ENCODE measurements at regions not wholly inside any gene's neighbourhood (a gene's known extent, or its start where the extent isn't known, plus 50 kb on each side); places are given as distances from the start of the nearest gene placed in this dataset.

DNA sequence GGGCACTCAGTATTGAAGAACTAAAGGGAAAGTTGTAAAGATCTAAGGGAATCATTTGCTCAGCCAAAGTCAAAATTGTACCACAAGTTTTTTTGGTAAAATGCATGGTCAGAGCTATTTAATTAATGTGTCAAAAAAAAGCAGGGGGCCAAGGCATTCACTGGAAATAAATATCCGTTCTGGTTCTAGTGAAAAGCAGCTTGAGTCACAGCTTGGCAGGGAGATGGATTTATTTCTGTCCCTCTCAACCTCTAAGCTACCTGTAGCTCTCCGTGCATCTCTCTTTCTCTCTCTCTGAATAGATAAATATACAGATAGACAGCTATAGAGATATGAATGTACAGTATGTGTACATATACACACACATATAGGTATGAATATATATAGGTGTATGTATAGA, 554.4 kb upstream of the TMEM132C start:
- Histone ChIP-seq H3K27me3 (ENCODE audit: control insufficient read depth, insufficient read depth, low read length) (no peaks in the 10 kb centered on the region), H3K4me3 (ENCODE audit: low read length) (no peak overlapping the region), H3K9ac (ENCODE audit: low read length) (no peak overlapping the region), H3K27ac (ENCODE audit: low read depth, low read length) (no peak overlapping the region), H3K4me1 (ENCODE audit: control insufficient read depth, insufficient read depth, low read length) (no peaks in the 10 kb centered on the region), H3K36me3 (ENCODE audit: control insufficient read depth, insufficient read depth, low read length) (no peaks in the 10 kb centered on the region)

DNA sequence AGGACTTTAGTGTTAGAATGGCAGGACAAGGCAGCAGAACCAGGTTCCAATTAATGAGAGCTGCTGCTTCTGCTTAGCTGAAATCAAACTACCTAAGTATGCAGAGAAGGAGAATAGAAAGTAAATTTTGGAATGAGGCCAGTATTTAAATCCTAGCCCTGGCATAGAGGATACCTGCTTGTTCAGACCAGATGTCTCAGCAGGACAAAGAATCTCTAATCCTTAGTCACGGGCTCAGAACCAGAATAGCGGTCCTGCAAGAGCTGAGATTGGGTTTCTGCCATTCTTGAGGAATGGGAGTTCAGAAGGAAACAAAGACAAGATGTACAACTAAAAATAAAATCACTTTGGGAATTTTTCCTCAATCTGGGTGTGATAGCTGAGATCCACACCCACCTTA, 550.8 kb upstream of the TMEM132C start:
- no peaks in the 10 kb centered on the region for H3K36me3 ChIP-seq (ENCODE audit: control insufficient read depth, insufficient read depth, low read length)
- H3K4me1 ChIP-seq (ENCODE audit: control insufficient read depth, insufficient read depth, low read length) = no peaks in the 10 kb centered on the region
- H3K9ac ChIP-seq (ENCODE audit: low read length) = no peak overlapping the region
- H3K4me3 ChIP-seq (ENCODE audit: low read length) = no peak overlapping the region
- no peaks in the 10 kb centered on the region for H3K27me3 ChIP-seq (ENCODE audit: control insufficient read depth, insufficient read depth, low read length)
- no peak overlapping the region for H3K27ac ChIP-seq (ENCODE audit: low read depth, low read length)

DNA sequence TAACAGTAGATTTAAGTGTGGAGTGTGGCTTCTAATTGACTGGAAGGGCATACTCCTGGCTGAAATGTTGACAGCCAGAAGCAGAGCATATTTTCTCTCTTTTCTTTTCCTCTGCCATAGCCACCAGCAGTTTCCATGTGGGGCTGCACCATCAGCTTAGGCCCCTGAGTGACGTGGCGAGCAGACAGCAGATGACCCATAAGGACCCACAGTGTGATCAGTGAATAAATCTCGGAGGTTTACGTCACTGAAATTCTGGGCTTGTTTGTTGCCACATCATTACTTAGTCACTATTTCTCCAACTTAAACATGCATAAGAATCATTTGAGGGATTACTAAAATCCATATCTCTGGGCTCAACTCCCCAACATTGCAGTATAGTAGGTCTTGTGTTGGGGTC, 549.7 kb upstream of the TMEM132C start:
- Histone ChIP-seq H3K36me3 (ENCODE audit: control insufficient read depth, insufficient read depth, low read length) (no peaks in the 10 kb centered on the region), H3K27ac (ENCODE audit: low read depth, low read length) (no peak overlapping the region), H3K4me3 (ENCODE audit: low read length) (no peak overlapping the region), H3K4me1 (ENCODE audit: control insufficient read depth, insufficient read depth, low read length) (no peaks in the 10 kb centered on the region), H3K9ac (ENCODE audit: low read length) (no peak overlapping the region), H3K27me3 (ENCODE audit: control insufficient read depth, insufficient read depth, low read length) (no peaks in the 10 kb centered on the region)

DNA sequence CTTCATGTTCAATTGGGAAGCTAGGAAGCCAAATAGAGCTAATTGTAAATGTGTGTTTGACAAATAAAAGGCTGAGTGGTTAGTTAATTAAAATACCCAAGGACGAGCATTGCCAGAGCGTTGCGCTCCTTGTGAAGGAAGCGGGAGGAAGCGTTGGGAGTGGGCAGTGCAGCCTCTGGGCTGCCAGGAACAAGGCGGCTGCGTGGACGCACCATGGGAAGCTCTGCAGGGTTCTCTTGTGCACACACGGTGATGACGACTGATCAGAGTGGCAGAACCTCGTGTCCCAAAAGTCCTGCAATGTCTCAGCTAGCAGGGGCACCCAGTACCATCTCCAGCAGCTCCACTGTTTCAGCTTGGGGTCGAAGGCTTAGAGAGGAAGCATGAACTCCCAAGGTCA, 546.6 kb upstream of the TMEM132C start:
- H3K4me1 ChIP-seq (ENCODE audit: control insufficient read depth, insufficient read depth, low read length) = no peaks in the 10 kb centered on the region
- H3K9ac ChIP-seq (ENCODE audit: low read length) = no peak overlapping the region
- no peak overlapping the region for H3K27ac ChIP-seq (ENCODE audit: low read depth, low read length)
- H3K4me3 ChIP-seq (ENCODE audit: low read length) = no peak overlapping the region
- H3K27me3 ChIP-seq (ENCODE audit: control insufficient read depth, insufficient read depth, low read length) = no peaks in the 10 kb centered on the region
- H3K36me3 ChIP-seq (ENCODE audit: control insufficient read depth, insufficient read depth, low read length) = no peaks in the 10 kb centered on the region

DNA sequence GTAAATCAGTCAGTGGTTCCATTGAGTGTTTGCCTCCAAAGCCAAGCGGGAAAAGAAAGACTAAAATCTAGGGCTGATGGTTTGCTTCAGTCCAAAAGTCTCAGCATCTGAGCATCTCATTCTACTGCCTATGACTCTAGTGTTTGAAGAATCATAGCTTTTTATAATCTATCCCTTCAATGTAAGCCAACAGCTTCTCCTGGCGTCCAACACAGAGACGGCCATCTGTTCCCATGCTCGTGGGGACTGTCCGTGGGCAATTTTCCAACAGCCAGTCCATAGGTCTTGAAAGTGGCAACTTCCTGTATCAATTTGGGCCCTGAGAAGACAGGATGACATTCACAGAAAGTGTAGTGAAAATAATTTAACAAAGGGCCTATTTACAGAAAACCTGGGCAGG, 544.4 kb upstream of the TMEM132C start:
- H3K9ac ChIP-seq (ENCODE audit: low read length) = no peak overlapping the region
- no peak overlapping the region for H3K4me3 ChIP-seq (ENCODE audit: low read length)
- H3K27me3 ChIP-seq (ENCODE audit: control insufficient read depth, insufficient read depth, low read length) = no peaks in the 10 kb centered on the region
- no peaks in the 10 kb centered on the region for H3K4me1 ChIP-seq (ENCODE audit: control insufficient read depth, insufficient read depth, low read length)
- no peaks in the 10 kb centered on the region for H3K36me3 ChIP-seq (ENCODE audit: control insufficient read depth, insufficient read depth, low read length)
- H3K27ac ChIP-seq (ENCODE audit: low read depth, low read length) = no peak overlapping the region

DNA sequence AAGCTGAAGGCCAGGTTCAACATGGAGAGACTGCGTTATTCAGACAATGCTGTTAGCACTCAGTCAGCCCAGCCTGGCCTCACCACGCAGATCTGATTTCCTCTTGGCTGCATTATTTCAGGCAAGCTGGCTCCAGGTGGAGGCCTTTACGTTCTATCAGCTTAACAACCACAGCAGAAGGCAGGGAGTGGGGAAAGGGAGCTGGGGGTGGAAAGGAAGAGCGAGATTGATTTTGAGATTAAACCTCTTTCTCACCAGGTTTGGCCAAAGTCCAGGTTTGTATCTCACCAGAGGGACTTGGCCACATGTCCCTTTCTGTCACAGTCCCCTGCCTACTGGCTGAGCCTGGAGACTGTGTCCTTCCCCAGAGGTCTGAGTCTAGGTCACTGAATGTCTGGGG, 543.7 kb upstream of the TMEM132C start:
- H3K4me1 ChIP-seq (ENCODE audit: control insufficient read depth, insufficient read depth, low read length) = no peaks in the 10 kb centered on the region
- H3K9ac ChIP-seq (ENCODE audit: low read length) = no peak overlapping the region
- H3K27me3 ChIP-seq (ENCODE audit: control insufficient read depth, insufficient read depth, low read length) = no peaks in the 10 kb centered on the region
- no peaks in the 10 kb centered on the region for H3K36me3 ChIP-seq (ENCODE audit: control insufficient read depth, insufficient read depth, low read length)
- no peak overlapping the region for H3K4me3 ChIP-seq (ENCODE audit: low read length)
- no peak overlapping the region for H3K27ac ChIP-seq (ENCODE audit: low read depth, low read length)

DNA sequence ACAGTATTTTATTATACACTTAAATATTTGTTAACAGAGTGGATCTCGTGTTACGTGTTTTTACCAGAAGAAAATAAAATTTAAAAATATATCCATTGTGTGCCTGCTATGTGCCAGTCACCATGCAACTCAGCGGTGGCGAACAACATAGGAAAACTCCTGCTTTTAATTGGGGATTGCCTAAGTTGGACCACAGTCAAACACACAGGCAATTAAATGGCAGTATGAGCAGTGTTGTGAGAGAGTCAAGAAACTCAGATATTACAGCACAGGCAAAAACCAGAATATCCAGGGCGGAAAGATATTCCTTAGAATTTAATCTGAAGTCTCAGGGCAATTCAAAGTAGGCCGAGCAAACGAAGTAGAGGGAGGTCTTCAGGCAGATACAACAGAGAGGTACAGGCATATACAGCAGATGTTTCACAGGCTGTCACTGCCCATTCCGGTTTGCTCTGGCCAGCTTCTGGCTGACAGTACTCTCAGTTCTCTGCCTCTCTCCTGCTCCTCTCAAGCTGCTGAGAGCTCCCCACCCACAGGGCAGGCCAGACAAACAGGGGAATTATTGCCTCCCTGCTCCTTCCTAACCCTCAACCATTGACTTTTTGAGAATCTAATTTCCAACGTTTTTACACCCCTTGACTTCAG, 540.2 kb upstream of the TMEM132C start:
- no peaks in the 10 kb centered on the region for H3K27me3 ChIP-seq (ENCODE audit: control insufficient read depth, insufficient read depth, low read length)
- H3K27ac ChIP-seq (ENCODE audit: low read depth, low read length) = no peak overlapping the region
- H3K36me3 ChIP-seq (ENCODE audit: control insufficient read depth, insufficient read depth, low read length) = no peaks in the 10 kb centered on the region
- H3K4me1 ChIP-seq (ENCODE audit: control insufficient read depth, insufficient read depth, low read length) = no peaks in the 10 kb centered on the region
- H3K4me3 ChIP-seq (ENCODE audit: low read length) = no peak overlapping the region
- no peak overlapping the region for H3K9ac ChIP-seq (ENCODE audit: low read length)

DNA sequence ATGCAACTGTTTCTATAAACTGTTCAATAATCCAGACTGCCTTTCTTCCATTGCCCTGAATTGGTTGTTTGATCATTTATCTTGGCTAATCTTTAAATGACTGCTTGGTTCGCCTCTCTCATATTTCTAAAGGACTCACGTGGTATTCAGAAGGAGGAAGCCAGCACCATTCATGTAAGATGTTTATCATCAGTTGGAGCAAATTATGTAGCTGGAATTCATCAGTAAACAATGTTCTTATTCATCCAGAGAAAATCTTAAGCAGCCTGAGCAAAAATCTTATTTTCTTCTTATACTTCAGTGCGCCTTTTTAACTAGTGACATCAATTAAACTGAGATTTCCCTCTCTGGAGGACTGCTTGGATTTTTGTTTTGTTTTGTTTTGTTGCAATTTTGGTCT, 538.7 kb upstream of the TMEM132C start:
- Histone ChIP-seq H3K27me3 (ENCODE audit: control insufficient read depth, insufficient read depth, low read length) (no peaks in the 10 kb centered on the region), H3K36me3 (ENCODE audit: control insufficient read depth, insufficient read depth, low read length) (no peaks in the 10 kb centered on the region), H3K4me1 (ENCODE audit: control insufficient read depth, insufficient read depth, low read length) (no peaks in the 10 kb centered on the region), H3K9ac (ENCODE audit: low read length) (no peak overlapping the region), H3K4me3 (ENCODE audit: low read length) (no peak overlapping the region), H3K27ac (ENCODE audit: low read depth, low read length) (no peak overlapping the region)

DNA sequence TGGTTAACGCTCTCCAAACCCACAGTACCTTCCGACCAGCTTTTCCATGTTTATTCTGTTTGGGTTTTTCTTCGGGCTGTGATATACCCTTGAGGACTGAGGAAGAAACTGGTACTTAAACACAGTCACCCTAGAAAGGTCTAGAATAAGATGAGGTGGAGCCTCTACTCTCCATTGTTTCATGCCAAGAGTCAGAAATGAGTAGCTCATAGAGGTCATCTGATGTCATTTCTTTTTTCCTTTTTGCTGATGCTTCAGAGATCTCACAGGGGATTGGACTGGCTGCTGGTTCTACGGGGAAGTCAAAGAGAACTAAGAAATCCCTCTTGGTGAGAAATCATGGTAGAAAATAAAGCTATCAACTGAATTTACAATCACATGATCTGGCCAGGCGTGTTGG, 538.2 kb upstream of the TMEM132C start:
- no peaks in the 10 kb centered on the region for H3K36me3 ChIP-seq (ENCODE audit: control insufficient read depth, insufficient read depth, low read length)
- no peak overlapping the region for H3K27ac ChIP-seq (ENCODE audit: low read depth, low read length)
- no peak overlapping the region for H3K4me3 ChIP-seq (ENCODE audit: low read length)
- H3K4me1 ChIP-seq (ENCODE audit: control insufficient read depth, insufficient read depth, low read length) = no peaks in the 10 kb centered on the region
- H3K9ac ChIP-seq (ENCODE audit: low read length) = no peak overlapping the region
- no peaks in the 10 kb centered on the region for H3K27me3 ChIP-seq (ENCODE audit: control insufficient read depth, insufficient read depth, low read length)

DNA sequence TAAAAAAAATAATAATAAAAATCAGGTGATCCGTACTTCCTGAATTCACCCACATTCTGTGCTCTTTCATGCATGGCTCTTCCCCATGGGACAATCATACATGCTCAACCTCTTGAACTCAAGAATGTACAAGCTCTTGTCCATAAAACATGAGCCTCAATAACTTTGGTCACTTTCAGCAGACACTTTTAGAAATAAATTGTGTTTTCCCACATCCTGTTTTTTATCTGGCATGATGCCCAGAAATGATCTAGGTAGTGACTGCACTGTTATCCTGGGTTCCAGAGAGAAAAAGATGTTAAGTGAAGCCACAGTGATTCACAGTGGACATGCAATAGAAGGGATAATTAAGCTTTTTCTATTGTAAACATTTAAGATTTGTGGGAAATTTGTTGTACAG, 537.6 kb upstream of the TMEM132C start:
- Histone ChIP-seq H3K9ac (ENCODE audit: low read length) (no peak overlapping the region), H3K4me1 (ENCODE audit: control insufficient read depth, insufficient read depth, low read length) (no peaks in the 10 kb centered on the region), H3K4me3 (ENCODE audit: low read length) (no peak overlapping the region), H3K27ac (ENCODE audit: low read depth, low read length) (no peak overlapping the region), H3K36me3 (ENCODE audit: control insufficient read depth, insufficient read depth, low read length) (no peaks in the 10 kb centered on the region), H3K27me3 (ENCODE audit: control insufficient read depth, insufficient read depth, low read length) (no peaks in the 10 kb centered on the region)

DNA sequence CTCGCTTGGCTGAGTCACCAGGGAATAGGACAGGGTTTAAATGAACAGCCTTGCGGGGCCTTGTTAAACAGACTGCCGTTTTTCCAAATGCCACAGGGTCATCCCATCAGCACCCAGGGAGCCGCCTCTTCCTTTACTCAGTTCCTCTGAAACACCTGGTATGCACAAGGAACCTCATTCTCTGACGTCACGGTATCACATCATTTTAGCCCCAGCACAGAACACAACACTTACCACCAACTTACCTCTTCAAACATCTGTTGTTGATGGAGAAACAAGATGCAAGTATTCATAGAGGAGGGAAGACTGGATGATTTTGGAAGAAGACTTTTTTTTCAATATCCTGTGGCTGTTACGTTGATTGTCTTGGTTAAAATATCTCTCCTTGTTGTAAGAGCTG, 535.3 kb upstream of the TMEM132C start:
- H3K9ac ChIP-seq (ENCODE audit: low read length) = no peak overlapping the region
- no peaks in the 10 kb centered on the region for H3K27me3 ChIP-seq (ENCODE audit: control insufficient read depth, insufficient read depth, low read length)
- no peaks in the 10 kb centered on the region for H3K36me3 ChIP-seq (ENCODE audit: control insufficient read depth, insufficient read depth, low read length)
- H3K4me3 ChIP-seq (ENCODE audit: low read length) = no peak overlapping the region
- H3K27ac ChIP-seq (ENCODE audit: low read depth, low read length) = no peak overlapping the region
- no peaks in the 10 kb centered on the region for H3K4me1 ChIP-seq (ENCODE audit: control insufficient read depth, insufficient read depth, low read length)

DNA sequence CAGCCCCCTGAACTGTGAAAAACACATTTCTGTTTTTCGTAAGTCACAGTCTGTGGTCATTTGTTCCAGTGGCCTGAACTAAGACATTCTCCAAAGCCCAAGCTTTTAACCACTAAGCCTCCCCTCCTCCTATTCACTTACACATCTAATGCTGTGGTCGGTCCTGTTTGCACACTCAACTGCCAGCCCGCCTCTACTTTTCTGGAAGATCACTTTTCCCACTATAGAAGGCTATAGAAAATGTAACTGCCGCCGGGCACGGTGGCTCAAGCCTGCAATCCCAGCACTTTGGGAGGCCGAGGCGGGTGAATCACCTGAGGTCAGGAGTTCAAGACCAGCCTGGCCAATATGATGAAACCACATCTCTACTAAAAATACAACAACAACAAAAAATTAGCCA, 524.7 kb upstream of the TMEM132C start:
- Histone ChIP-seq H3K27me3 (ENCODE audit: control insufficient read depth, insufficient read depth, low read length) (no peaks in the 10 kb centered on the region), H3K27ac (ENCODE audit: low read depth, low read length) (no peak overlapping the region), H3K9ac (ENCODE audit: low read length) (no peak overlapping the region), H3K36me3 (ENCODE audit: control insufficient read depth, insufficient read depth, low read length) (no peaks in the 10 kb centered on the region), H3K4me3 (ENCODE audit: low read length) (no peak overlapping the region), H3K4me1 (ENCODE audit: control insufficient read depth, insufficient read depth, low read length) (no peaks in the 10 kb centered on the region)

DNA sequence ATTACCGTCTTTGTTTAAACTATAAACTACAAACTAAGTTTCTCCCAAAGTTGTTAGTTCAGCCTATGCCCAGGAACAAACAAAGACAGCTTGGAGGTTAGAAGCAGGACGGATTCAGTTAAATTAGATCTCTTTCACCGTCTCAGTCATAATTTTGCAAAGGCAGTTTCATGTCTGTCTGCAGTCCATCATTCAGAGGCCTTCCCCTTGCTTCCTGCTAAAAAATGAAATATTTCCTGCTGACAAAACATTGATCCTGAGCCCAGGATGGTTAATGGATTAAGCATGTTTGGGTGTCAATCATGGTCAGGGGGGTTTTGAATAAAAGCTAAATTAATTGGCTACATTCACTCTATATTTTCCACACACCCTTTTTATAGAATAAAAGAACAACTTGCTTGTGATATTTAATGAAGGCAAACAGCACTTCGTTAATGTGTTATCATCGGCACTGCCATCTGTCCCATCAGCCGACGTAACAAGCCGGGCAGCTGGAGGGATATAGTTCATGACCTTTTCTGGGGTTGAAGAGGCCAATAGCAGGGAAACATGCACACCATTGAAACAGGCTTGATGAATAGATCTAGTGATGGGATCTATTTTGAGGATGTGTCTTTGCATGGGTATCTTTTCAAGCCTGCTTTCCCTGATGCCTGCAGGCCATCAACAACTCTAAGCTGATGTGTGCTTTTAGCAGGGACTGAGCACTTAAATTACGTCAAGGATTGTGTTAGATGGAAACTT, 521.3 kb upstream of the TMEM132C start:
- peaks cover 2% of the 10 kb centered on the region for H3K27me3 ChIP-seq (ENCODE audit: control insufficient read depth, insufficient read depth, low read length)
- H3K27ac ChIP-seq (ENCODE audit: low read depth, low read length) = no peak overlapping the region
- H3K4me1 ChIP-seq (ENCODE audit: control insufficient read depth, insufficient read depth, low read length) = no peaks in the 10 kb centered on the region
- no peak overlapping the region for H3K4me3 ChIP-seq (ENCODE audit: low read length)
- no peaks in the 10 kb centered on the region for H3K36me3 ChIP-seq (ENCODE audit: control insufficient read depth, insufficient read depth, low read length)
- no peak overlapping the region for H3K9ac ChIP-seq (ENCODE audit: low read length)

All from rectal smooth muscle tissue (tissue), 1 donor.